HFFc6 (cell line): ENCODE measurements at regions not wholly inside any gene's neighbourhood (a gene's known extent, or its start where the extent isn't known, plus 50 kb on each side); places are given as distances from the start of the nearest gene placed in this dataset.

Experiments used
- DNase-seq: peaks from one replicate; pipeline ENCODE4 v3.0.0-alpha.2; 2018
- H3K27ac Mint-ChIP-seq: 2 replicates; pipeline ENCODE4 v1.8.0; 2020; ENCODE audit warnings: mild to moderate bottlenecking, mixed read lengths
- H3K27me3 Mint-ChIP-seq: 2 replicates; pipeline ENCODE4 v1.8.0; 2021; ENCODE audit warnings: mild to moderate bottlenecking, moderate library complexity, mixed read lengths; ENCODE audit not compliant: insufficient read depth
- H3K36me3 Mint-ChIP-seq: 2 replicates; pipeline ENCODE4 v1.8.0; 2021; ENCODE audit warnings: low read depth, mixed read lengths
- H3K4me1 Mint-ChIP-seq: 2 replicates; pipeline ENCODE4 v1.8.0; 2020; ENCODE audit warnings: low read depth, mixed read lengths
- H3K4me3 Mint-ChIP-seq: 2 replicates; pipeline ENCODE4 v1.8.0; 2020; ENCODE audit warnings: mild to moderate bottlenecking, moderate library complexity, mixed read lengths
- H3K9me3 Mint-ChIP-seq: 2 replicates; pipeline ENCODE4 v1.8.0; 2020; ENCODE audit warnings: mild to moderate bottlenecking, mixed read lengths
- TF ChIP-seq, protein P1 (sequence below): fragments of 200-600 bp; sonication (generic); IDR thresholded peaks from 2 replicates; pipeline ENCODE4 v1.5.0; 2021; ENCODE audit warnings: antibody characterized with exemption, mild to moderate bottlenecking

DNA sequence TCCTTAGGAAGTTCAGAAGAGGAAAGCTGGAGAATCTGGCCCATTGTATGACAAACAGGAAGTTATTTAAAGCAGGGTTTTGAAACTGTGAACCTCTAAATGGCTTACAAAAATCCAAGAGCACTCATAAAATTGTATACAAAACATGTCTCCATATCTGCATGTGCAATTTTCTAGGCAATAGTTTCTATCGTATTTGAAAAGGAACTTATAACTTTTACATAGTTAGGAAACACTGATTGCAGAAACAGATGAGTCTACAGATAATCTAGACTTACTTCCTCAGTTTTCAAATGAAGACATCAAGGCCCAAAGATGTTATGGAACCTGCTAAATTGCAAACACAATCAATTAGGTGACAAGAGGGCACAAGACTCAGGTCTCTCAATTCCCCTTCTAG, 53.3 kb upstream of the ETV6 start:
- DNase-seq = no peak
- H3K4me3 Mint-ChIP-seq = no peak overlapping the region
- H3K27me3 Mint-ChIP-seq = peaks cover 23% of the 10 kb centered on the region
- H3K4me1 Mint-ChIP-seq = peaks cover 6% of the 10 kb centered on the region
- no peaks in the 10 kb centered on the region for H3K36me3 Mint-ChIP-seq
- H3K27ac Mint-ChIP-seq = no peak overlapping the region
- TF ChIP-seq, protein P1, sequence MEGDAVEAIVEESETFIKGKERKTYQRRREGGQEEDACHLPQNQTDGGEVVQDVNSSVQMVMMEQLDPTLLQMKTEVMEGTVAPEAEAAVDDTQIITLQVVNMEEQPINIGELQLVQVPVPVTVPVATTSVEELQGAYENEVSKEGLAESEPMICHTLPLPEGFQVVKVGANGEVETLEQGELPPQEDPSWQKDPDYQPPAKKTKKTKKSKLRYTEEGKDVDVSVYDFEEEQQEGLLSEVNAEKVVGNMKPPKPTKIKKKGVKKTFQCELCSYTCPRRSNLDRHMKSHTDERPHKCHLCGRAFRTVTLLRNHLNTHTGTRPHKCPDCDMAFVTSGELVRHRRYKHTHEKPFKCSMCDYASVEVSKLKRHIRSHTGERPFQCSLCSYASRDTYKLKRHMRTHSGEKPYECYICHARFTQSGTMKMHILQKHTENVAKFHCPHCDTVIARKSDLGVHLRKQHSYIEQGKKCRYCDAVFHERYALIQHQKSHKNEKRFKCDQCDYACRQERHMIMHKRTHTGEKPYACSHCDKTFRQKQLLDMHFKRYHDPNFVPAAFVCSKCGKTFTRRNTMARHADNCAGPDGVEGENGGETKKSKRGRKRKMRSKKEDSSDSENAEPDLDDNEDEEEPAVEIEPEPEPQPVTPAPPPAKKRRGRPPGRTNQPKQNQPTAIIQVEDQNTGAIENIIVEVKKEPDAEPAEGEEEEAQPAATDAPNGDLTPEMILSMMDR = no peak
- H3K9me3 Mint-ChIP-seq = no peaks in the 10 kb centered on the region

DNA sequence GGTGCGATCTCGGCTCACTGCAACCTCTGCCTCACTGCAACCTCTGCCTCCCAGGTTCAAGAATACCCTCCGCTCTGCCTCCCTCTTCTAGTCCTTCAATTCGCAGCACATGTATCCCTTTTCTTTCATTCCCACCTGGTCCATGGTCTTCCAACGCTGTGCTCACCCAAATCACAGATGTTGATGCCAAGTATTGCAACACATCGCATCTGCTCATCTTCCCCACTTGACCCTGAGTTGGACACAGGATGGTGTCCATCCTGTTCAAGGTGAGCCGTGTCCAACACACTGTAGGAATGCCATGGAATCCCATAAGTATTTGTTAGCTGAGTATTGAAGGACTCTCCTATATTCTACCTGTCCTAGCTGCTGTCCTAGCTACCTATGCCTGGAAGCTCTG, 50.6 kb upstream of the ETV6 start:
- Mint-ChIP-seq H3K27ac (no peak overlapping the region), H3K4me3 (no peak overlapping the region), H3K36me3 (no peaks in the 10 kb centered on the region), H3K27me3 (peaks cover 26% of the 10 kb centered on the region), H3K4me1 (peaks cover 15% of the 10 kb centered on the region), H3K9me3 (no peaks in the 10 kb centered on the region)
- no peak for DNase-seq
- TF ChIP-seq, protein P1 = no peak
